Neural cell (in vitro differentiated cells): ENCODE measurements at regions not wholly inside any gene's neighbourhood (a gene's known extent, or its start where the extent isn't known, plus 50 kb on each side); places are given as distances from the start of the nearest gene placed in this dataset.
"Not testable (repeated sequence)": the region's sequence is repeated elsewhere in the genome, so short reads cannot be mapped to it uniquely, and the experiment has no call there.

Source experiments
- H2AFZ ChIP-seq: fragments of 200-600, 300-800 bp; sonication (generic), shearing (Covaris generic); 2 replicates; pipeline ENCODE4 v1.6.0; 2014; ENCODE audit warnings: low read depth, mild to moderate bottlenecking, antibody characterized with exemption, low read length, moderate library complexity
- H3F3A ChIP-seq: fragments of 200-600 bp; shearing (Covaris generic); 2 replicates; pipeline ENCODE4 v1.6.1; 2016; ENCODE audit warnings: mild to moderate bottlenecking, moderate library complexity, mixed read lengths, antibody characterized with exemption, low read length; ENCODE audit not compliant: insufficient read depth, poor library complexity, severe bottlenecking
- H3K27ac ChIP-seq: fragments of 200-600, 300-800 bp; sonication (generic), shearing (Covaris generic); 2 replicates; pipeline ENCODE4 v1.5.1; 2014; ENCODE audit warnings: mild to moderate bottlenecking, low read length, moderate library complexity
- H3K27me3 ChIP-seq: fragments of 300-800, 200-600 bp; sonication (generic), shearing (Covaris generic); 2 replicates; pipeline ENCODE4 v1.6.0; 2014; ENCODE audit warnings: mild to moderate bottlenecking, low read depth, low read length, moderate library complexity; ENCODE audit not compliant: insufficient read depth
- H3K36me3 ChIP-seq: fragments of 300-800, 200-600 bp; sonication (generic), shearing (Covaris generic); 2 replicates; pipeline ENCODE4 v1.5.1; 2014; ENCODE audit warnings: mild to moderate bottlenecking, antibody characterized with exemption, low read length, moderate library complexity; ENCODE audit not compliant: insufficient read depth
- H3K4me2 ChIP-seq: fragments of 300-800, 200-600 bp; sonication (generic), shearing (Covaris generic); 2 replicates; pipeline ENCODE4 v1.6.0; 2014; ENCODE audit warnings: mild to moderate bottlenecking, low read length
- H3K4me3 ChIP-seq: fragments of 300-800, 200-600 bp; sonication (generic), shearing (Covaris generic); 2 replicates; pipeline ENCODE4 v1.5.1; 2014; ENCODE audit warnings: mild to moderate bottlenecking, low read length, moderate library complexity
- H3K79me2 ChIP-seq: fragments of 200-600 bp; shearing (Covaris generic); replicated peaks from 2 replicates; pipeline ENCODE4 v1.6.0; 2014; ENCODE audit warnings: mild to moderate bottlenecking, low read length, moderate library complexity; ENCODE audit not compliant: insufficient read depth
- H3K9ac ChIP-seq: fragments of 300-800, 200-600 bp; sonication (generic), shearing (Covaris generic); 2 replicates; pipeline ENCODE4 v1.6.1; 2016; ENCODE audit warnings: mild to moderate bottlenecking, low read length, mixed read lengths
- H3K9me2 ChIP-seq: fragments of 200-600 bp; shearing (Covaris generic); 2 replicates; pipeline ENCODE4 v1.6.1; 2016; ENCODE audit warnings: mild to moderate bottlenecking, low read length, mixed read lengths; ENCODE audit not compliant: insufficient read depth
- H3K9me3 ChIP-seq: fragments of 200-600, 300-800 bp; sonication (generic), shearing (Covaris generic); 2 replicates; pipeline ENCODE4 v1.6.1; 2016; ENCODE audit warnings: mild to moderate bottlenecking, mixed run types, low read length, moderate library complexity, mixed read lengths
- H4K20me1 ChIP-seq: fragments of 200-600 bp; shearing (Covaris generic); 2 replicates; pipeline ENCODE4 v1.6.1; 2016; ENCODE audit warnings: mild to moderate bottlenecking, mixed run types; ENCODE audit not compliant: insufficient read depth
- EP300 ChIP-seq: fragments of 450-650 bp; conservative IDR thresholded peaks from 2 replicates; pipeline ENCODE4 v1.6.1; 2014; ENCODE audit warnings: antibody characterized with exemption, mild to moderate bottlenecking, moderate library complexity; ENCODE audit not compliant: poor library complexity, severe bottlenecking
- EZH2 ChIP-seq: fragments of 200-600, 300-800 bp; shearing (Covaris generic), sonication (generic); IDR thresholded peaks from 2 replicates; pipeline ENCODE4 v1.6.1; 2014; ENCODE audit warnings: antibody characterized with exemption, low read length, borderline replicate concordance, mild to moderate bottlenecking; ENCODE audit not compliant: insufficient read depth, poor library complexity, severe bottlenecking
- MXI1 ChIP-seq: fragments of 450-650 bp; conservative IDR thresholded peaks from 2 replicates; pipeline ENCODE4 v1.6.1; 2014; ENCODE audit warnings: antibody characterized with exemption, mild to moderate bottlenecking; ENCODE audit not compliant: poor library complexity, severe bottlenecking
- POLR2AphosphoS5 ChIP-seq: IDR thresholded peaks from 2 replicates; pipeline ENCODE4 v1.6.1; 2012
- RAD21 ChIP-seq: fragments of 450-650 bp; conservative IDR thresholded peaks from 2 replicates; pipeline ENCODE4 v1.6.1; 2014; ENCODE audit warnings: antibody characterized with exemption, mild to moderate bottlenecking, moderate library complexity
- SMC3 ChIP-seq: fragments of 450-650 bp; conservative IDR thresholded peaks from 2 replicates; pipeline ENCODE4 v1.6.1; 2014; ENCODE audit warnings: antibody characterized with exemption, mild to moderate bottlenecking, moderate library complexity; ENCODE audit not compliant: poor library complexity
- TAF1 ChIP-seq: IDR thresholded peaks from 2 replicates; pipeline ENCODE4 v1.6.1; 2012; ENCODE audit warnings: low read depth
- TF ChIP-seq, protein P1 (sequence below): fragments of 450-650 bp; IDR thresholded peaks from 2 replicates; pipeline ENCODE4 v1.5.1; 2014; ENCODE audit warnings: antibody characterized with exemption, mild to moderate bottlenecking, moderate library complexity; ENCODE audit not compliant: poor library complexity, severe bottlenecking
- TF ChIP-seq, protein P2 (sequence below): IDR thresholded peaks from 2 replicates; pipeline ENCODE4 v1.6.1; 2012; ENCODE audit warnings: borderline replicate concordance

DNA sequence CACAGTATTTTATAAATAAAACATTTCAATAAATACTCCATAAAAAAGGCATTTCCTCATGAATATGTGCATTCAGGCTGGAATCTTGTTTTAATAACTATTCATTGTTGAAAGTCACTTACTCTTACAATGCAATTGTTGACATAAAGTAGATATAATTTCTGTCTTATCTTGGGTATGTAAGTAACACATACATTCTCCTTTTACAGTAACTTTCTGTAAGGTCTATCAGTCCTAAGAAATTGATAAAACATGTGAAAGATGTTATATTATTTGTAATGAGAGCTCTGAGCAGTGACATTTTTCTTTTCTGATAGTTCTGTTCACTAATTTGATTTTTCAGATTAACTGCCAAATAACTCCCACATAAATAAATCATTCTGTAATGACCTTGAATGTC, 1249.2 kb downstream of the STIM2 start:
- Histone ChIP-seq H3K4me2 (no peak overlapping the region), H3F3A (no peaks in the 10 kb centered on the region), H3K9ac (no peak overlapping the region), H2AFZ (no peak overlapping the region), H4K20me1 (no peaks in the 10 kb centered on the region), H3K27me3 (no peaks in the 10 kb centered on the region), H3K9me2 (no peaks in the 10 kb centered on the region), H3K79me2 (no peaks in the 10 kb centered on the region), H3K9me3 (no peaks in the 10 kb centered on the region), H3K4me3 (no peak overlapping the region), H3K27ac (no peak overlapping the region), H3K36me3 (no peaks in the 10 kb centered on the region)
- TF ChIP-seq SMC3 (no peak), TAF1 (no peak), EZH2 (no peak), EP300 (no peak), MXI1 (no peak), RAD21 (no peak), POLR2AphosphoS5 (no peak)
- TF ChIP-seq, protein P1, sequence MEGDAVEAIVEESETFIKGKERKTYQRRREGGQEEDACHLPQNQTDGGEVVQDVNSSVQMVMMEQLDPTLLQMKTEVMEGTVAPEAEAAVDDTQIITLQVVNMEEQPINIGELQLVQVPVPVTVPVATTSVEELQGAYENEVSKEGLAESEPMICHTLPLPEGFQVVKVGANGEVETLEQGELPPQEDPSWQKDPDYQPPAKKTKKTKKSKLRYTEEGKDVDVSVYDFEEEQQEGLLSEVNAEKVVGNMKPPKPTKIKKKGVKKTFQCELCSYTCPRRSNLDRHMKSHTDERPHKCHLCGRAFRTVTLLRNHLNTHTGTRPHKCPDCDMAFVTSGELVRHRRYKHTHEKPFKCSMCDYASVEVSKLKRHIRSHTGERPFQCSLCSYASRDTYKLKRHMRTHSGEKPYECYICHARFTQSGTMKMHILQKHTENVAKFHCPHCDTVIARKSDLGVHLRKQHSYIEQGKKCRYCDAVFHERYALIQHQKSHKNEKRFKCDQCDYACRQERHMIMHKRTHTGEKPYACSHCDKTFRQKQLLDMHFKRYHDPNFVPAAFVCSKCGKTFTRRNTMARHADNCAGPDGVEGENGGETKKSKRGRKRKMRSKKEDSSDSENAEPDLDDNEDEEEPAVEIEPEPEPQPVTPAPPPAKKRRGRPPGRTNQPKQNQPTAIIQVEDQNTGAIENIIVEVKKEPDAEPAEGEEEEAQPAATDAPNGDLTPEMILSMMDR: no peak
- TF ChIP-seq, protein P2, sequence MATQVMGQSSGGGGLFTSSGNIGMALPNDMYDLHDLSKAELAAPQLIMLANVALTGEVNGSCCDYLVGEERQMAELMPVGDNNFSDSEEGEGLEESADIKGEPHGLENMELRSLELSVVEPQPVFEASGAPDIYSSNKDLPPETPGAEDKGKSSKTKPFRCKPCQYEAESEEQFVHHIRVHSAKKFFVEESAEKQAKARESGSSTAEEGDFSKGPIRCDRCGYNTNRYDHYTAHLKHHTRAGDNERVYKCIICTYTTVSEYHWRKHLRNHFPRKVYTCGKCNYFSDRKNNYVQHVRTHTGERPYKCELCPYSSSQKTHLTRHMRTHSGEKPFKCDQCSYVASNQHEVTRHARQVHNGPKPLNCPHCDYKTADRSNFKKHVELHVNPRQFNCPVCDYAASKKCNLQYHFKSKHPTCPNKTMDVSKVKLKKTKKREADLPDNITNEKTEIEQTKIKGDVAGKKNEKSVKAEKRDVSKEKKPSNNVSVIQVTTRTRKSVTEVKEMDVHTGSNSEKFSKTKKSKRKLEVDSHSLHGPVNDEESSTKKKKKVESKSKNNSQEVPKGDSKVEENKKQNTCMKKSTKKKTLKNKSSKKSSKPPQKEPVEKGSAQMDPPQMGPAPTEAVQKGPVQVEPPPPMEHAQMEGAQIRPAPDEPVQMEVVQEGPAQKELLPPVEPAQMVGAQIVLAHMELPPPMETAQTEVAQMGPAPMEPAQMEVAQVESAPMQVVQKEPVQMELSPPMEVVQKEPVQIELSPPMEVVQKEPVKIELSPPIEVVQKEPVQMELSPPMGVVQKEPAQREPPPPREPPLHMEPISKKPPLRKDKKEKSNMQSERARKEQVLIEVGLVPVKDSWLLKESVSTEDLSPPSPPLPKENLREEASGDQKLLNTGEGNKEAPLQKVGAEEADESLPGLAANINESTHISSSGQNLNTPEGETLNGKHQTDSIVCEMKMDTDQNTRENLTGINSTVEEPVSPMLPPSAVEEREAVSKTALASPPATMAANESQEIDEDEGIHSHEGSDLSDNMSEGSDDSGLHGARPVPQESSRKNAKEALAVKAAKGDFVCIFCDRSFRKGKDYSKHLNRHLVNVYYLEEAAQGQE: no peak

DNA sequence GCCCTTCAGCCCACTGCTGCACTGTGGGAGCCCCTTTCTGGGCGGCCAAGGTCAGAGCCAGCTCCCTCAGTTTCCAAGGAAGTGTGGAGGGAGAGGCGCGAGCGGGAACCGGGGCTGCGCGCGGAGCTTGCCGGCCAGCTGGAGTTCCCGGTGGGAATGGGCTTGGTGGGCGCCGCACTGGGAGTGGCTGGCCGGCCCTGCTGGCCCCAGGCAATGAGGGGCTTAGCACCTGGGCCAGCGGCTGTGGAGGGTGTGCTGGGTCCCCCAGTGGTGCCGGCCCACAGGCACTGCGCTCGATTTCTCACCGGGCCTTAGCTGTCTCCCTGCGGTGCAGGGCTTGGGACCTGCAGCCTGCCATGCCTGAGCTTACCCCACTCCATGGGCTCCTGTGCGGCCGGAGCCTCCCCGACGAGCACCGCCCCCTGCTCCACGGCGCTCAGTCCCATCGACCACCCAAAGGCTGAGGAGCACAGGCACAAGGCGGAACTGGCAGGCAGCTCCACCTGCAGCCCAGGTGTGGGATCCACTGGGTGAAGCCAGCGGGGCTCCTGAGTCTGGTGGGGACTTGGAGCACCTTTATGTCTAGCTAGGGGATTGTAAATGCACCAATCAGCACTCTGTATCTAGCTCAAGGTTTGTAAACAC, 1252.2 kb downstream of the STIM2 start:
- H3K4me2 ChIP-seq, H3K4me3 ChIP-seq, H3F3A ChIP-seq, H3K9me3 ChIP-seq, H3K27me3 ChIP-seq, H3K27ac ChIP-seq, H3K36me3 ChIP-seq, H4K20me1 ChIP-seq, H2AFZ ChIP-seq, H3K9me2 ChIP-seq, H3K9ac ChIP-seq, H3K79me2 ChIP-seq: not testable (repeated sequence)

- not testable (repeated sequence) for H3F3A ChIP-seq, H3K4me2 ChIP-seq, H3K4me3 ChIP-seq, H3K9me3 ChIP-seq, H3K36me3 ChIP-seq, H3K27ac ChIP-seq, H2AFZ ChIP-seq, H4K20me1 ChIP-seq, H3K9me2 ChIP-seq, H3K79me2 ChIP-seq, H3K9ac ChIP-seq, H3K27me3 ChIP-seq
Observed at GRCh38 chr4:28113586-28113985, 1252.9 kb downstream of the STIM2 start.

GRCh38 chr4:28116526-28117083, 1256.0 kb downstream of the STIM2 start:
- H3K4me2 ChIP-seq, H4K20me1 ChIP-seq, H3K36me3 ChIP-seq, H3K27ac ChIP-seq, H3F3A ChIP-seq, H3K9ac ChIP-seq, H3K4me3 ChIP-seq, H3K27me3 ChIP-seq, H3K9me2 ChIP-seq, H3K9me3 ChIP-seq, H2AFZ ChIP-seq, H3K79me2 ChIP-seq: not testable (repeated sequence)
